Ovary (tissue), 3 donors: ENCODE measurements at regions not wholly inside any gene's neighbourhood (a gene's known extent, or its start where the extent isn't known, plus 50 kb on each side); places are given as distances from the start of the nearest gene placed in this dataset.

Experiments
- EP300 ChIP-seq: sonication (generic); formaldehyde crosslinking; IDR thresholded peaks from one replicate; pipeline ENCODE4 v1.6.1; 2017; ENCODE audit warnings: antibody characterized with exemption
- POLR2A ChIP-seq: fragments of 450-650 bp; IDR thresholded peaks from one replicate; pipeline ENCODE4 v1.6.1; 2017; ENCODE audit warnings: antibody characterized with exemption, mild to moderate bottlenecking, moderate library complexity
- TF ChIP-seq, protein P1 (sequence below), 3 donors: fragments of 450-650 bp in 2 of 3; fragments of 200-600 bp in 1 of 3; IDR thresholded peaks; one replicate each; pipeline versions ENCODE4 v1.5.1 to v1.8.0; 2016 to 2022; ENCODE audit warnings: antibody characterized with exemption in 3 of 3, mild to moderate bottlenecking in 1 of 3
- donor health status: DM: no; HTN: no; CAD: no.

DNA sequence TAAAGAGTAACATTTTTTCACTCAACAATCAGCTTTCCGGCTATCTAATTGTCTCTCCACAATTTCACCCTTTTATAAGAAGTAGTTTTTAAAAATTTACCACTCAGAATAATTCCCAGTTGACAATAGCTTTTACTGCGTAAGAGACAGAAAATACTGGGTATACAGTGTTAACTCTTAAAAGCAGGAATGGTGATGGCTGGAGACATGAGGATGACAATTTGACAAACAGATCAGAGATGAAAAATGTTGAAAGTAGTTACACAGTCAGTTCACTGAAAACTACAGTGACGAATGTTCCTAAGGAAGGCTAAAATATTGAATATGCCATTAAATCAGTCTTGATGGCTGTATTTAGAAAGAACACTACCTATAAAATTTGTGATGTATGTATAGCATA is 1146.8 kb upstream of the B3GALT2 start:
- TF ChIP-seq, protein P1, sequence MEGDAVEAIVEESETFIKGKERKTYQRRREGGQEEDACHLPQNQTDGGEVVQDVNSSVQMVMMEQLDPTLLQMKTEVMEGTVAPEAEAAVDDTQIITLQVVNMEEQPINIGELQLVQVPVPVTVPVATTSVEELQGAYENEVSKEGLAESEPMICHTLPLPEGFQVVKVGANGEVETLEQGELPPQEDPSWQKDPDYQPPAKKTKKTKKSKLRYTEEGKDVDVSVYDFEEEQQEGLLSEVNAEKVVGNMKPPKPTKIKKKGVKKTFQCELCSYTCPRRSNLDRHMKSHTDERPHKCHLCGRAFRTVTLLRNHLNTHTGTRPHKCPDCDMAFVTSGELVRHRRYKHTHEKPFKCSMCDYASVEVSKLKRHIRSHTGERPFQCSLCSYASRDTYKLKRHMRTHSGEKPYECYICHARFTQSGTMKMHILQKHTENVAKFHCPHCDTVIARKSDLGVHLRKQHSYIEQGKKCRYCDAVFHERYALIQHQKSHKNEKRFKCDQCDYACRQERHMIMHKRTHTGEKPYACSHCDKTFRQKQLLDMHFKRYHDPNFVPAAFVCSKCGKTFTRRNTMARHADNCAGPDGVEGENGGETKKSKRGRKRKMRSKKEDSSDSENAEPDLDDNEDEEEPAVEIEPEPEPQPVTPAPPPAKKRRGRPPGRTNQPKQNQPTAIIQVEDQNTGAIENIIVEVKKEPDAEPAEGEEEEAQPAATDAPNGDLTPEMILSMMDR (IDR thresholded peaks at IDR 0.05), result no peak
- TF ChIP-seq EP300 (no peak), POLR2A (no peak)
